GM10248 (cell line): ENCODE measurements at regions not wholly inside any gene's neighbourhood (a gene's known extent, or its start where the extent isn't known, plus 50 kb on each side); places are given as distances from the start of the nearest gene placed in this dataset.

Experiments used
- CTCF ChIA-PET: fragments of 300-600 bp; sonication (Branson Sonifier 250); formaldehyde crosslinking; extraction: SDS; loops from one replicate; lab custom pipeline; 2021; ENCODE audit warnings: antibody characterized with exemption; lab: Yijun Ruan, JAX
- POLR2A ChIA-PET: fragments of 350-650 bp; sonication (Branson Sonifier 250); formaldehyde crosslinking; extraction: SDS; loops from one replicate; lab custom pipeline; 2020; ENCODE audit warnings: antibody characterized with exemption; lab: Yijun Ruan, JAX
- DNase-seq: peaks from one replicate; pipeline ENCODE4 v3.0.0; 2012; ENCODE audit errors: extremely low spot score
- TF ChIP-seq, protein P1 (sequence below): IDR thresholded peaks from 2 replicates; pipeline ENCODE4 v1.5.1; 2012; ENCODE audit warnings: mild to moderate bottlenecking, low read depth; ENCODE audit errors: extremely low read depth, missing control alignments, control extremely low read depth

GRCh38 chr18:45463451-45463850 is 151.8 kb upstream of the SLC14A2 start:
- CTCF ChIA-PET: no interaction called here
- TF ChIP-seq, protein P1, sequence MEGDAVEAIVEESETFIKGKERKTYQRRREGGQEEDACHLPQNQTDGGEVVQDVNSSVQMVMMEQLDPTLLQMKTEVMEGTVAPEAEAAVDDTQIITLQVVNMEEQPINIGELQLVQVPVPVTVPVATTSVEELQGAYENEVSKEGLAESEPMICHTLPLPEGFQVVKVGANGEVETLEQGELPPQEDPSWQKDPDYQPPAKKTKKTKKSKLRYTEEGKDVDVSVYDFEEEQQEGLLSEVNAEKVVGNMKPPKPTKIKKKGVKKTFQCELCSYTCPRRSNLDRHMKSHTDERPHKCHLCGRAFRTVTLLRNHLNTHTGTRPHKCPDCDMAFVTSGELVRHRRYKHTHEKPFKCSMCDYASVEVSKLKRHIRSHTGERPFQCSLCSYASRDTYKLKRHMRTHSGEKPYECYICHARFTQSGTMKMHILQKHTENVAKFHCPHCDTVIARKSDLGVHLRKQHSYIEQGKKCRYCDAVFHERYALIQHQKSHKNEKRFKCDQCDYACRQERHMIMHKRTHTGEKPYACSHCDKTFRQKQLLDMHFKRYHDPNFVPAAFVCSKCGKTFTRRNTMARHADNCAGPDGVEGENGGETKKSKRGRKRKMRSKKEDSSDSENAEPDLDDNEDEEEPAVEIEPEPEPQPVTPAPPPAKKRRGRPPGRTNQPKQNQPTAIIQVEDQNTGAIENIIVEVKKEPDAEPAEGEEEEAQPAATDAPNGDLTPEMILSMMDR: no peak
- no peak for DNase-seq
- POLR2A ChIA-PET: no interaction called here

DNA sequence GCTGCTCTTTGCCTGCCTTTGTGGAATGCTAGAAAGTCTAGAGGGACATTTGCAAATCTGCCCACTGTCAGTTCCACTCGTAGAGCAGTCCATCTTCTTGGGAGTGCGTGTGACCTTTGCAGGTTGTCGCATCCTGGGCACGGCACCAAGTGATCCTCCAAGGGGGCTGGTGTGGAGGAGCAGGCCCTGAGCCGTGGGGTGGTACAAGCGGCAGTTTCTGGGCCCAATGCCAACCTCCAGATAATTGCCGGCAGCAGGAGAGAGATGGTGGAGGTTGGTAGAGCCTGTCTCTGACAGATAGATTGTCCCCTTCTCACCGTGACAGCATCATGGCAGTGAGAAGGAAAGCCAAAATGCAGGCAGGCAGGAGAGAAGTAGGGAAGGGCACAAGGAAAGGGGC is 150.7 kb upstream of the SLC14A2 start:
- DNase-seq: no peak
- CTCF ChIA-PET: no interaction called here
- POLR2A ChIA-PET: no interaction called here
- TF ChIP-seq, protein P1: no peak

- TF ChIP-seq, protein P1: no peak
- ChIA-PET CTCF (interaction anchor here (1.4 kb wide), 1 partner anchor 11 kb away, joined by 4 read pairs; no protein-coding TSS in a partner anchor), POLR2A (no interaction called here)
- DNase-seq: no peak
Measured at GRCh38 chr18:45467293-45467692, 148.0 kb upstream of the SLC14A2 start.

DNA sequence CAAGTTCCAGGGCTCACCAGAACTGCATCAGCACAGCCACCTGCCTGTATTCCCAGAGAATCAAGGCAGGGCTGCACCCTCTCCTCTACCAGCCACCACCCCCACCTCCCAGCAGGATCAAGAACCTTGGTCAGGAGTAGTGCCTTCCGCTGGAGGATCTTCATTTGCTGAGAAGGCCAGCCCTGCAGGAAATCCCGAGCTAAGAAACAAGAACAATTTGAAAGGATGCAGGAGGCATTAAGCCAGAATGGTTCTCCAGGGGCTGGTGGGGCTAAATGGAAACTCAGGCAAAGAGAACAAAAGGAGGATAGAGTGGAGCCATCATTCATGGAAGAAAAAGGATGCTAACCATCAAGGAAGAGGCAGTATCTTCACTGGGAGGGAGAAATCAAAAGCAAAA is 147.3 kb upstream of the SLC14A2 start:
- no peak for DNase-seq
- CTCF ChIA-PET: interaction anchor here (1.4 to 1.5 kb wide), 2 partner anchors 9 to 11 kb away, joined by 3 to 4 read pairs; no protein-coding TSS in a partner anchor
- POLR2A ChIA-PET: no interaction called here
- TF ChIP-seq, protein P1: no peak

DNA sequence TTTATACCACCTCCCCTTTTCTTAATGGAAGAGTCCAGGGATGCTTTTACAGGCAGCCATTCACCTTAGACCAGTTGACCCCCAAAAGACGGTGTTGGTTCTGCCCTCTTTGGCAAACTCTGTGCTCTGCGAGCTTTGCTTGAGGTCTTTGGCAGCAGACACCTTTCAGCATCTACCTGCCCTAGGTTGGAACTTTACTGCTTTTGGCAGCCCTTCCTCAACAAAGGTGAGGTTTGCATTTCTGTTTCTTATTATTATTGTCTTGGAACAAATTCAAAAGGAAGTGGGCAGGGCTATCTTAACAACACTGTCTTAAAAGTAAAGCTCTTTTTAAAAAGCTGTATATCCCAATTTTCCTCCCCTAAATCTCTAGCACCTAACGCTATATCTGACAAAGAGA is 136.4 kb upstream of the SLC14A2 start:
- TF ChIP-seq, protein P1: no peak
- POLR2A ChIA-PET: no interaction called here
- CTCF ChIA-PET: interaction anchor here (1.6 kb wide), 1 partner anchor 11 kb away, joined by 4 read pairs; no protein-coding TSS in a partner anchor
- DNase-seq: no peak

DNA sequence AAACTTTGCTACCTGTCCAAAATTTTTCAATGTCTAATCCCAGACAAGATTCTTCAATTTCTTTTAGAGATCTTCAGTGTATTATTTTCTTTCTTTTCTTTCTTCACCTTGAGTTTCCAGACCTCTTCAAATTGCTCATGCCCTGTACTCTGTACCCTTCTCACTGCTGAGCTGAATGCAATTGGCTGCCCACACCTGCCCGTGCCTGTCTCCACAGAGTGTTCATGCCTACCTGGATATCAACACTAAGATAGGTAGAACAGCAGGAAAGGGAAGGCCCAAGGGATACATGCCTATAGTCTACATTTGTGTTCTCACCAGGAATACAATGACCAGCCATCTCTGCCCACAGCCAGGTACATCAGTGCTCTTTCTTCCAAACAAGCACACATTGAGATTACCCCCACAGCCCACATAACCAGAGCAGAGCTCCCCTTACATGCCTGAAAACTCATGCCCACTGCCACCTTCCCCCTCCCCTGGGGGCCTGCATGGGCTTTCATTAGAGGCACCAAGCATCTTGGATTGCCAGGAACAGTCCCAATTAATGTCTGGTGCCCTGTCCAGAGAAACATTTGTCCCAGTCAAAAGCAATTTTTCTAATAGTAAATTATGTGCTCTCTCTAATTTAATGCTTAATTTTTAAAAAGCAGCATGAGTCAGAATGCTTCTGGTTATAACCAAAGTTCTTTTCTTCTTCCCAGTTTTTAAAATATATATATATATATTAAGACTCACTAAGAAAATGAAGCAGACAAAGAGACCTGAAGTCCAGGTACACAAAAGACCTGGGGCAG is 134.9 kb upstream of the SLC14A2 start:
- no peak for DNase-seq
- TF ChIP-seq, protein P1: no peak
- POLR2A ChIA-PET: no interaction called here
- CTCF ChIA-PET: no interaction called here
